MV-4-11 (cell line): ENCODE measurements at regions not wholly inside any gene's neighbourhood (a gene's known extent, or its start where the extent isn't known, plus 50 kb on each side); places are given as distances from the start of the nearest gene placed in this dataset.
"Not testable (repeated sequence)": the region's sequence is repeated elsewhere in the genome, so short reads cannot be mapped to it uniquely, and the experiment has no call there.

Experiments used
- DNase-seq: peaks from one replicate; lab custom pipeline; 2025; lab: John Stamatoyannopoulos, UW

- no peak for DNase-seq
These were observed 532.8 kb downstream of the XYLT1 start for GRCh38 chr16:16938009-16938408.

- no peak for DNase-seq
These were observed 531.8 kb downstream of the XYLT1 start for GRCh38 chr16:16938980-16939379.

- DNase-seq, result no peak
These were observed 530.4 kb downstream of the XYLT1 start for GRCh38 chr16:16940351-16940750.

- DNase-seq, result not testable (repeated sequence)
These were observed 527.9 kb downstream of the XYLT1 start for GRCh38 chr16:16942849-16943248.

GRCh38 chr16:16945207-16945606, 525.6 kb downstream of the XYLT1 start:
- no peak for DNase-seq

GRCh38 chr16:16956376-16956775, 514.4 kb downstream of the XYLT1 start:
- DNase-seq, result no peak

GRCh38 chr16:16960785-16961184, 510.0 kb downstream of the XYLT1 start:
- no peak for DNase-seq

- DNase-seq, result no peak
These were observed 504.3 kb downstream of the XYLT1 start for GRCh38 chr16:16966439-16966838.

GRCh38 chr16:16971042-16971441, 499.7 kb downstream of the XYLT1 start:
- no peak for DNase-seq

- no peak for DNase-seq
These were observed 497.9 kb downstream of the XYLT1 start for GRCh38 chr16:16972831-16973230.

GRCh38 chr16:16973707-16974591, 496.8 kb downstream of the XYLT1 start:
- no peak for DNase-seq

GRCh38 chr16:16982614-16983013, 488.1 kb downstream of the XYLT1 start:
- DNase-seq, result no peak

GRCh38 chr16:16983582-16983981, 487.2 kb downstream of the XYLT1 start:
- DNase-seq, result no peak

GRCh38 chr16:16984091-16984490, 486.7 kb downstream of the XYLT1 start:
- DNase-seq, result not testable (repeated sequence)

- DNase-seq, result no peak
These were observed 485.1 kb downstream of the XYLT1 start for GRCh38 chr16:16985707-16986106.

GRCh38 chr16:16988963-16989362, 481.8 kb downstream of the XYLT1 start:
- DNase-seq, result no peak

GRCh38 chr16:16989368-16989767, 481.4 kb downstream of the XYLT1 start:
- DNase-seq, result no peak

GRCh38 chr16:16991711-16992110, 479.0 kb downstream of the XYLT1 start:
- no peak for DNase-seq

GRCh38 chr16:16992975-16993765, 477.6 kb downstream of the XYLT1 start:
- DNase-seq, result no peak

- no peak for DNase-seq
These were observed 475.9 kb downstream of the XYLT1 start for GRCh38 chr16:16994831-16995230.

GRCh38 chr16:16996827-16997226, 473.9 kb downstream of the XYLT1 start:
- no peak for DNase-seq

GRCh38 chr16:16997349-16997748, 473.4 kb downstream of the XYLT1 start:
- no peak for DNase-seq

- no peak for DNase-seq
These were observed 469.3 kb downstream of the XYLT1 start for GRCh38 chr16:17001471-17001870.
